ENCODE measurements at regions not wholly inside any gene's neighbourhood (a gene's known extent, or its start where the extent isn't known, plus 50 kb on each side); places are given as distances from the start of the nearest gene placed in this dataset.

GRCh38 chr6:139538366-139538765 lies 163.9 kb upstream of the CITED2 start:
- peak; percentile 70 for DNase-seq
- WGBS, result 17% methylated on average over 5 of the region's 7 CpGs

GRCh38 chr6:139536751-139537617 lies 162.5 kb upstream of the CITED2 start:
- H2BK12ac ChIP-seq (ENCODE audit: low read length in 2 of 2), result peak overlapping the region; percentile 75 to 83
- H3K36me3 ChIP-seq (ENCODE audit: control insufficient read depth in 1 of 2, insufficient read depth in 2 of 2, low read depth in 1 of 2, low read length in 2 of 2), result no peaks in the 10 kb centered on the region

More at GRCh38 chr6:139538366-139538765, 163.9 kb upstream of the CITED2 start:
- Histone ChIP-seq H3K36me3 (ENCODE audit: control insufficient read depth in 1 of 2, insufficient read depth in 2 of 2, low read depth in 1 of 2, low read length in 2 of 2) (no peaks in the 10 kb centered on the region), H3K27ac (ENCODE audit: low read length, poor library complexity, severe bottlenecking) (peak overlapping the region; percentile 1), H3K27me3 (ENCODE audit: control insufficient read depth in 1 of 2, insufficient read depth in 1 of 2, low read length in 2 of 2) (no peaks in the 10 kb centered on the region), H2BK5ac (ENCODE audit: low read depth, low read length, poor library complexity, severe bottlenecking) (no peak overlapping the region), H3K4me2 (ENCODE audit: low read length, poor library complexity, severe bottlenecking) (no peak overlapping the region), H2AFZ (ENCODE audit: low read depth, low read length) (no peak overlapping the region), H3K4me1 (ENCODE audit: control insufficient read depth, insufficient read depth, low read depth, low read length) (peaks cover 22% of the 10 kb centered on the region), H3K79me1 (replicated peaks; ENCODE audit: low read length, poor library complexity, severe bottlenecking) (no peaks in the 10 kb centered on the region), H3K23ac (ENCODE audit: low read length in 2 of 2) (no peak overlapping the region), H2BK120ac (ENCODE audit: low read depth, low read length) (no peak overlapping the region), H2BK12ac (ENCODE audit: low read length in 2 of 2) (no peak overlapping the region), H4K91ac (ENCODE audit: low read length) (no peak overlapping the region), H3K9ac (ENCODE audit: low read length) (no peak overlapping the region), H3K14ac (ENCODE audit: low read length in 2 of 2) (no peak overlapping the region), H3K18ac (ENCODE audit: low read depth in 1 of 2, low read length in 2 of 2) (peak overlapping the region; percentile 0 to 83), H2BK15ac (ENCODE audit: low read depth, poor library complexity, severe bottlenecking) (no peak overlapping the region), H2AK5ac (ENCODE audit: low read length, severe bottlenecking) (peak overlapping the region; percentile 16), H3K9me3 (ENCODE audit: control insufficient read depth, low read length) (no peaks in the 10 kb centered on the region), H3K4ac (ENCODE audit: low read depth in 1 of 2, low read length in 2 of 2) (no peak overlapping the region), H3K4me3 (ENCODE audit: insufficient read depth in 1 of 2, low read depth in 1 of 2, low read length in 2 of 2) (no peak overlapping the region), H4K8ac (ENCODE audit: low read length) (no peak overlapping the region)

GRCh38 chr6:139534472-139535115 lies 160.1 kb upstream of the CITED2 start:
- WGBS, result 23% methylated on average over 4 of the region's 5 CpGs

More at GRCh38 chr6:139536751-139537617, 162.5 kb upstream of the CITED2 start:
- Histone ChIP-seq H2BK5ac (ENCODE audit: low read depth, low read length, poor library complexity, severe bottlenecking) (no peak overlapping the region), H2BK15ac (ENCODE audit: low read depth, poor library complexity, severe bottlenecking) (no peak overlapping the region), H2BK120ac (ENCODE audit: low read depth, low read length) (peak overlapping the region; percentile 69), H3K23ac (ENCODE audit: low read length in 2 of 2) (no peak overlapping the region), H3K27ac (ENCODE audit: low read length, poor library complexity, severe bottlenecking) (peak overlapping the region; percentile 58), H3K9me3 (ENCODE audit: control insufficient read depth, low read length) (no peaks in the 10 kb centered on the region), H3K18ac (ENCODE audit: low read depth in 1 of 2, low read length in 2 of 2) (peak overlapping the region; percentile 37 to 47), H3K4me3 (ENCODE audit: insufficient read depth in 1 of 2, low read depth in 1 of 2, low read length in 2 of 2) (no peak overlapping the region), H4K8ac (ENCODE audit: low read length) (no peak overlapping the region), H2AFZ (ENCODE audit: low read depth, low read length) (no peak overlapping the region), H4K91ac (ENCODE audit: low read length) (no peak overlapping the region), H3K4me1 (ENCODE audit: control insufficient read depth, insufficient read depth, low read depth, low read length) (peaks cover 22% of the 10 kb centered on the region), H2AK5ac (ENCODE audit: low read length, severe bottlenecking) (peak overlapping the region; percentile 49), H3K27me3 (ENCODE audit: control insufficient read depth in 1 of 2, insufficient read depth in 1 of 2, low read length in 2 of 2) (no peaks in the 10 kb centered on the region), H3K4ac (ENCODE audit: low read depth in 1 of 2, low read length in 2 of 2) (peak overlapping the region in 1 of 2 experiments; percentile 40), H3K14ac (ENCODE audit: low read length in 2 of 2) (no peak overlapping the region), H3K4me2 (ENCODE audit: low read length, poor library complexity, severe bottlenecking) (no peak overlapping the region), H3K9ac (ENCODE audit: low read length) (no peak overlapping the region), H3K79me1 (replicated peaks; ENCODE audit: low read length, poor library complexity, severe bottlenecking) (no peaks in the 10 kb centered on the region)
- WGBS, result over 99% methylated on average over 5 of the region's 8 CpGs
- DNase-seq, result no peak

More at GRCh38 chr6:139534472-139535115, 160.1 kb upstream of the CITED2 start:
- Histone ChIP-seq H2BK5ac (ENCODE audit: low read depth, low read length, poor library complexity, severe bottlenecking) (peak overlapping the region; percentile 68), H3K4ac (ENCODE audit: low read depth in 1 of 2, low read length in 2 of 2) (peak overlapping the region; percentile 47 to 99), H3K4me1 (ENCODE audit: control insufficient read depth, insufficient read depth, low read depth, low read length) (peaks cover 20% of the 10 kb centered on the region), H3K23ac (ENCODE audit: low read length in 2 of 2) (no peak overlapping the region), H3K4me3 (ENCODE audit: insufficient read depth in 1 of 2, low read depth in 1 of 2, low read length in 2 of 2) (no peak overlapping the region), H3K27ac (ENCODE audit: low read length, poor library complexity, severe bottlenecking) (peak overlapping the region; percentile 55), H3K4me2 (ENCODE audit: low read length, poor library complexity, severe bottlenecking) (no peak overlapping the region), H3K18ac (ENCODE audit: low read depth in 1 of 2, low read length in 2 of 2) (peak overlapping the region; percentile 65 to 96), H2BK120ac (ENCODE audit: low read depth, low read length) (peak overlapping the region; percentile 89), H3K27me3 (ENCODE audit: control insufficient read depth in 1 of 2, insufficient read depth in 1 of 2, low read length in 2 of 2) (no peaks in the 10 kb centered on the region), H2AFZ (ENCODE audit: low read depth, low read length) (no peak overlapping the region), H3K36me3 (ENCODE audit: control insufficient read depth in 1 of 2, insufficient read depth in 2 of 2, low read depth in 1 of 2, low read length in 2 of 2) (no peaks in the 10 kb centered on the region), H2BK12ac (ENCODE audit: low read length in 2 of 2) (peak overlapping the region; percentile 4 to 99), H3K9me3 (ENCODE audit: control insufficient read depth, low read length) (no peaks in the 10 kb centered on the region), H3K14ac (ENCODE audit: low read length in 2 of 2) (no peak overlapping the region), H4K91ac (ENCODE audit: low read length) (peak overlapping the region; percentile 48), H3K79me1 (replicated peaks; ENCODE audit: low read length, poor library complexity, severe bottlenecking) (no peaks in the 10 kb centered on the region), H2AK5ac (ENCODE audit: low read length, severe bottlenecking) (peak overlapping the region; percentile 15), H2BK15ac (ENCODE audit: low read depth, poor library complexity, severe bottlenecking) (no peak overlapping the region), H4K8ac (ENCODE audit: low read length) (peak overlapping the region; percentile 67), H3K9ac (ENCODE audit: low read length) (peak overlapping the region; percentile 57)
- DNase-seq, result peak; percentile 70
